HepG2 (cell line): ENCODE measurements at regions not wholly inside any gene's neighbourhood (a gene's known extent, or its start where the extent isn't known, plus 50 kb on each side); places are given as distances from the start of the nearest gene placed in this dataset.

ENCODE experiments used
- ATAC-seq: fragments of 200-7000 bp; cut with Tn5 transposase; 3 replicates; pipeline ENCODE4 v1.9.1; 2020; ENCODE audit warnings: mild to moderate bottlenecking, moderate library complexity
- BruUV-seq: library from RNA; stranded (reverse); fragments of 400-500 nt; replicated peaks from 2 replicates; lab custom pipeline; 2021; lab: Mats Ljungman, UMichigan
- CTCF ChIA-PET: fragments of 300-600 bp; formaldehyde crosslinking; extraction: SDS; loops from one replicate; lab custom pipeline; 2021; ENCODE audit warnings: low total read pairs, inconsistent platforms, low intra/inter-chr PET ratio; lab: Yijun Ruan, JAX
- POLR2A ChIA-PET: fragments of 350-600 bp; sonication (Branson Sonifier 250); formaldehyde crosslinking; loops from one replicate; lab custom pipeline; 2020; ENCODE audit warnings: antibody characterized with exemption, inconsistent platforms; lab: Yijun Ruan, JAX
- DNase-seq: peaks from one replicate; pipeline ENCODE4 v3.0.0-alpha.2; 2015; ENCODE audit warnings: low spot score
- FAIRE-seq: peaks from 3 replicates; lab custom pipeline; 2011; peaks lifted over from hg19 to GRCh38; lab: Jason Lieb, UNC
- H2AFZ ChIP-seq: one replicate; pipeline ENCODE4 v1.6.1; 2011; ENCODE audit warnings: low read length, inconsistent platforms
- H3K27ac ChIP-seq: fragments of 300-600 bp; 3 replicates; pipeline ENCODE4 v1.8.0; 2011; ENCODE audit warnings: mixed run types, mild to moderate bottlenecking, mixed read lengths, low read length, inconsistent platforms; ENCODE audit not compliant: insufficient read depth; ENCODE audit errors: extremely low read length
- H3K27me3 ChIP-seq, 2 experiments: fragments of 200-600 bp in 1 of 2; 2 replicates in 1 of 2; 3 replicates in 1 of 2; pipeline versions ENCODE4 v1.6.0 to v1.8.0; 2011; ENCODE audit warnings: low read length in 2 of 2, mild to moderate bottlenecking in 2 of 2, moderate library complexity in 2 of 2, inconsistent platforms in 1 of 2; ENCODE audit not compliant: insufficient read depth in 2 of 2, control insufficient read depth in 1 of 2
- H3K36me3 ChIP-seq, 2 experiments: fragments of 200-600 bp in 1 of 2; replicated peaks in 1 of 2; 2 replicates in 1 of 2; 3 replicates in 1 of 2; pipeline versions ENCODE4 v1.5.1 to v1.8.0; 2011; ENCODE audit warnings: low read length in 2 of 2, inconsistent platforms in 1 of 2; ENCODE audit not compliant: insufficient read depth in 2 of 2, control insufficient read depth in 1 of 2
- H3K4me1 ChIP-seq: 2 replicates; pipeline ENCODE4 v1.5.1; 2012; ENCODE audit warnings: low read length, inconsistent platforms; ENCODE audit not compliant: insufficient read depth
- H3K4me2 ChIP-seq: 2 replicates; pipeline ENCODE4 v1.6.0; 2011; ENCODE audit warnings: low read depth, low read length, inconsistent platforms
- H3K4me3 ChIP-seq, 3 experiments: fragments of 200-600 bp in 1 of 3; sonication (generic), shearing (Covaris generic) in 1 of 3; replicated peaks in 1 of 3; 2 replicates each; pipeline ENCODE4 v1.5.1; 2011 to 2016; ENCODE audit warnings: low read length in 3 of 3, inconsistent platforms in 2 of 3, low read depth in 2 of 3, mild to moderate bottlenecking in 2 of 3, control low read depth in 1 of 3, mixed read lengths in 1 of 3; ENCODE audit not compliant: insufficient read depth in 1 of 3
- H3K79me2 ChIP-seq: one replicate; pipeline ENCODE4 v1.6.1; 2011; ENCODE audit warnings: low read length, inconsistent platforms; ENCODE audit not compliant: insufficient read depth
- H3K9ac ChIP-seq: 2 replicates; pipeline ENCODE4 v1.6.0; 2011; ENCODE audit warnings: mild to moderate bottlenecking, low read depth, low read length, inconsistent platforms; ENCODE audit not compliant: insufficient read depth
- H3K9me3 ChIP-seq: 2 replicates; pipeline ENCODE4 v1.5.1; 2012; ENCODE audit warnings: mild to moderate bottlenecking, low read length
- H4K20me1 ChIP-seq: 2 replicates; pipeline ENCODE4 v1.6.0; 2011; ENCODE audit warnings: inconsistent platforms, mild to moderate bottlenecking, low read length, moderate library complexity; ENCODE audit not compliant: insufficient read depth
- CEBPG ChIP-seq: IDR thresholded peaks from 2 replicates; pipeline ENCODE4 v1.6.1; 2016
- CREB1 ChIP-seq, 2 experiments: fragments of 450-650 bp in 1 of 2; IDR thresholded peaks; 2 replicates each; pipeline ENCODE4 v1.6.1; 2016 to 2017; ENCODE audit warnings: control low read depth in 1 of 2, mild to moderate bottlenecking in 1 of 2, missing compliant biosample characterization in 1 of 2, missing genetic modification characterization in 1 of 2
- CTCF ChIP-seq: sonication (generic); formaldehyde crosslinking; IDR thresholded peaks from 2 replicates; pipeline ENCODE4 v1.5.0; 2020; ENCODE audit warnings: mild to moderate bottlenecking, missing genetic modification reagents, moderate library complexity
- DMAP1 ChIP-seq: IDR thresholded peaks from 2 replicates; pipeline ENCODE4 v1.6.1; 2016
- GABPA ChIP-seq, 2 experiments: IDR thresholded peaks; 2 replicates each; pipeline ENCODE4 v1.6.1; 2011 to 2016; ENCODE audit warnings: low read depth in 2 of 2, low read length in 1 of 2, missing biosample characterization in 1 of 2, missing genetic modification characterization in 1 of 2
- HMG20B ChIP-seq: conservative IDR thresholded peaks from 2 replicates; pipeline ENCODE4 v1.6.1; 2016; ENCODE audit warnings: missing genetic modification reagents, missing compliant biosample characterization
- HMGXB4 ChIP-seq, 2 experiments: sonication (generic) in 1 of 2; formaldehyde crosslinking in 1 of 2; IDR thresholded peaks; 2 replicates each; pipeline versions ENCODE4 v1.4.0 to v1.6.1; 2018 to 2020; ENCODE audit warnings: missing genetic modification reagents in 2 of 2, borderline replicate concordance in 1 of 2, low read depth in 1 of 2, mild to moderate bottlenecking in 1 of 2, missing biosample characterization in 1 of 2
- HOXA5 ChIP-seq: sonication (generic); formaldehyde crosslinking; IDR thresholded peaks from 2 replicates; pipeline ENCODE4 v1.4.0; 2020; ENCODE audit warnings: missing genetic modification reagents
- KMT2B ChIP-seq: IDR thresholded peaks from 2 replicates; pipeline ENCODE4 v1.6.1; 2016; ENCODE audit warnings: missing genetic modification reagents, missing compliant biosample characterization
- MIXL1 ChIP-seq: IDR thresholded peaks from 2 replicates; pipeline ENCODE4 v1.6.1; 2016
- PCBP1 ChIP-seq: fragments of 200-400 bp; formaldehyde crosslinking; IDR thresholded peaks from 2 replicates; pipeline ENCODE4 v1.6.1; 2017; ENCODE audit warnings: mild to moderate bottlenecking, low read depth, low read length, borderline replicate concordance
- RAD21 ChIP-seq: fragments of 450-650 bp; formaldehyde crosslinking; IDR thresholded peaks from 2 replicates; pipeline ENCODE4 v1.5.0; 2020; ENCODE audit warnings: mild to moderate bottlenecking
- SMC3 ChIP-seq: IDR thresholded peaks from 2 replicates; pipeline ENCODE4 v1.6.1; 2011; ENCODE audit warnings: low read length, improper control_type of control experiment
- STAG1 ChIP-seq: sonication (generic); formaldehyde crosslinking; IDR thresholded peaks from 2 replicates; pipeline ENCODE4 v1.4.0; 2020; ENCODE audit warnings: missing genetic modification reagents
- TBP ChIP-seq: sonication (generic); formaldehyde crosslinking; IDR thresholded peaks from 2 replicates; pipeline ENCODE4 v1.5.0; 2020; ENCODE audit warnings: missing genetic modification reagents
- ZBTB42 ChIP-seq: sonication (generic); formaldehyde crosslinking; IDR thresholded peaks from 2 replicates; pipeline ENCODE4 v1.5.0; 2020; ENCODE audit warnings: mild to moderate bottlenecking, missing genetic modification reagents
- ZMAT3 ChIP-seq: sonication (generic); formaldehyde crosslinking; conservative IDR thresholded peaks from 2 replicates; pipeline ENCODE4 v1.7.0; 2021; ENCODE audit warnings: missing genetic modification reagents
- ZNF205 ChIP-seq: IDR thresholded peaks from 2 replicates; pipeline ENCODE4 v1.6.1; 2018; ENCODE audit warnings: missing biosample characterization, missing genetic modification reagents
- ZNF460 ChIP-seq: sonication (generic); formaldehyde crosslinking; IDR thresholded peaks from 2 replicates; pipeline ENCODE4 v1.5.1; 2020; ENCODE audit warnings: missing genetic modification reagents, mild to moderate bottlenecking, borderline replicate concordance
- WGBS: methylation state at CpG from one replicate; pipeline ENCODE4 v1.1.6; 2017; ENCODE audit warnings: low lambda C conversion rate; 5-methylcytosine and 5-hydroxymethylcytosine counted together
- in situ Hi-C: cut with HindIII; loops from 2 replicates; pipeline ENCODE4 v1.10.0; 2017; ENCODE audit warnings: low pct_unique_long_range_greater_than_20kb; ENCODE audit not compliant: extremely low pct_ligation_motif_present
- intact Hi-C: fragments of 100-400 bp; cut with micrococcal nuclease; formaldehyde crosslinking; loops from one replicate; pipeline ENCODE4 v1.10.0; 2022; ENCODE audit not compliant: unreplicated experiment
- TF ChIP-seq, protein P1 (sequence below): IDR thresholded peaks from 2 replicates; pipeline ENCODE4 v1.6.1; 2016; ENCODE audit warnings: mild to moderate bottlenecking
- TF ChIP-seq, protein P2 (sequence below): sonication (generic); formaldehyde crosslinking; IDR thresholded peaks from 2 replicates; pipeline ENCODE4 v1.8.0; 2022; ENCODE audit warnings: missing genetic modification reagents, mild to moderate bottlenecking, borderline replicate concordance

- ATAC-seq: no peak
- no peaks in the 10 kb centered on the region for H3K79me2 ChIP-seq
- no peak overlapping the region for H3K4me3 ChIP-seq
- peak; percentile 65 for DNase-seq
- intact Hi-C loops: loop anchor here (1.0 to 10.0 kb wide), 3 partner anchors 58 to 330 kb away; no protein-coding TSS in a partner anchor
- H3K4me2 ChIP-seq: no peak overlapping the region
- in situ Hi-C loops: loop anchor here (5.0 kb wide), 3 partner anchors 58 to 422 kb away; no protein-coding TSS in a partner anchor
- no peak for FAIRE-seq
- no TSS peak for BruUV-seq
- no peaks in the 10 kb centered on the region for H3K9me3 ChIP-seq
- POLR2A ChIA-PET: interaction anchor here (0.9 to 1.4 kb wide), 5 partner anchors 8 to 429 kb away, joined by 3 to 6 read pairs (median 4); partner anchors contain the start of genes ATF7IP2 and NUBP1
- no peaks in the 10 kb centered on the region for H4K20me1 ChIP-seq
- H3K27me3 ChIP-seq: no peaks in the 10 kb centered on the region
- no peak overlapping the region for H3K9ac ChIP-seq
- H3K4me1 ChIP-seq: peaks cover 73% of the 10 kb centered on the region
- no peak overlapping the region for H2AFZ ChIP-seq
- WGBS: 12% methylated on average over 4 of the region's 4 CpGs
- H3K36me3 ChIP-seq: no peaks in the 10 kb centered on the region
- H3K27ac ChIP-seq: no peak overlapping the region
- CTCF ChIA-PET: interaction anchor here (0.9 to 2.1 kb wide), 4 partner anchors 57 to 194 kb away, joined by 3 to 23 read pairs (median 3); no protein-coding TSS in a partner anchor
- TF ChIP-seq SMC3 (peak; percentile 75), ZNF460 (CRISPR knock-in tag) (no peak), CTCF (CRISPR knock-in tag) (peak; percentile 80), GABPA (IDR thresholded peaks at IDR 0.05; ENCODE audit: low read depth, low read length) (no peak), GABPA (CRISPR knock-in tag; IDR thresholded peaks at IDR 0.05; ENCODE audit: low read depth) (no peak), ZBTB42 (CRISPR knock-in tag) (no peak), HMG20B (CRISPR knock-in tag) (no peak), PCBP1 (no peak), HMGXB4 (CRISPR knock-in tag; IDR thresholded peaks at IDR 0.05; ENCODE audit: borderline replicate concordance in 1 of 2, low read depth in 1 of 2) (peak in 1 of 2 experiments; percentile 32; a peak in 2 of 4 replicates), DMAP1 (CRISPR knock-in tag) (no peak), TBP (CRISPR knock-in tag) (no peak), ZNF205 (CRISPR knock-in tag) (no peak), RAD21 (CRISPR knock-in tag) (peak; percentile 74), MIXL1 (CRISPR knock-in tag) (peak; percentile 76; the same call in 1 of the 2 replicates), STAG1 (CRISPR knock-in tag) (peak; percentile 95), CEBPG (CRISPR knock-in tag) (peak; percentile 49; the same call in 1 of the 2 replicates), KMT2B (CRISPR knock-in tag) (no peak), ZMAT3 (CRISPR knock-in tag) (0 out of 2 replicates have a peak, but pooled peaks have one; percentile 42), HOXA5 (CRISPR knock-in tag) (0 out of 2 replicates have a peak, but pooled peaks have one; percentile 40), CREB1 (IDR thresholded peaks at IDR 0.05) (no peak), CREB1 (CRISPR knock-in tag; IDR thresholded peaks at IDR 0.05) (peak; percentile 14; the same call in 1 of the 2 replicates)
- TF ChIP-seq, protein P1, sequence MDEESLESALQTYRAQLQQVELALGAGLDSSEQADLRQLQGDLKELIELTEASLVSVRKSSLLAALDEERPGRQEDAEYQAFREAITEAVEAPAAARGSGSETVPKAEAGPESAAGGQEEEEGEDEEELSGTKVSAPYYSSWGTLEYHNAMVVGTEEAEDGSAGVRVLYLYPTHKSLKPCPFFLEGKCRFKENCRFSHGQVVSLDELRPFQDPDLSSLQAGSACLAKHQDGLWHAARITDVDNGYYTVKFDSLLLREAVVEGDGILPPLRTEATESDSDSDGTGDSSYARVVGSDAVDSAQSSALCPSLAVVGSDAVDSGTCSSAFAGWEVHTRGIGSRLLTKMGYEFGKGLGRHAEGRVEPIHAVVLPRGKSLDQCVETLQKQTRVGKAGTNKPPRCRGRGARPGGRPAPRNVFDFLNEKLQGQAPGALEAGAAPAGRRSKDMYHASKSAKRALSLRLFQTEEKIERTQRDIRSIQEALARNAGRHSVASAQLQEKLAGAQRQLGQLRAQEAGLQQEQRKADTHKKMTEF (CRISPR knock-in tag): no peak
- TF ChIP-seq, protein P2, sequence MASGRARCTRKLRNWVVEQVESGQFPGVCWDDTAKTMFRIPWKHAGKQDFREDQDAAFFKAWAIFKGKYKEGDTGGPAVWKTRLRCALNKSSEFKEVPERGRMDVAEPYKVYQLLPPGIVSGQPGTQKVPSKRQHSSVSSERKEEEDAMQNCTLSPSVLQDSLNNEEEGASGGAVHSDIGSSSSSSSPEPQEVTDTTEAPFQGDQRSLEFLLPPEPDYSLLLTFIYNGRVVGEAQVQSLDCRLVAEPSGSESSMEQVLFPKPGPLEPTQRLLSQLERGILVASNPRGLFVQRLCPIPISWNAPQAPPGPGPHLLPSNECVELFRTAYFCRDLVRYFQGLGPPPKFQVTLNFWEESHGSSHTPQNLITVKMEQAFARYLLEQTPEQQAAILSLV (CRISPR knock-in tag): no peak
Observed at GRCh38 chr16:10314811-10315210, 71.0 kb upstream of the ATF7IP2 start.
